Medulla oblongata (tissue), 1 donor: ENCODE measurements at regions not wholly inside any gene's neighbourhood (a gene's known extent, or its start where the extent isn't known, plus 50 kb on each side); places are given as distances from the start of the nearest gene placed in this dataset.
A peak's percentile ranks its signal among the peaks of the same experiment; 100 is the strongest.
"Not testable (repeated sequence)": the region's sequence is repeated elsewhere in the genome, so short reads cannot be mapped to it uniquely, and the experiment has no call there.

ENCODE experiments used
- DNase-seq: peaks from one replicate; pipeline ENCODE4 v3.0.0-alpha.2; 2015; ENCODE audit errors: extremely low spot score

GRCh38 chr6:167208819-167209576 is 51.2 kb upstream of the GPR31 start:
- DNase-seq = no peak

GRCh38 chr6:167209577-167209975 is 51.8 kb upstream of the GPR31 start:
- DNase-seq = no peak

GRCh38 chr6:167210375-167211294 is 52.9 kb upstream of the GPR31 start:
- no peak for DNase-seq

DNA sequence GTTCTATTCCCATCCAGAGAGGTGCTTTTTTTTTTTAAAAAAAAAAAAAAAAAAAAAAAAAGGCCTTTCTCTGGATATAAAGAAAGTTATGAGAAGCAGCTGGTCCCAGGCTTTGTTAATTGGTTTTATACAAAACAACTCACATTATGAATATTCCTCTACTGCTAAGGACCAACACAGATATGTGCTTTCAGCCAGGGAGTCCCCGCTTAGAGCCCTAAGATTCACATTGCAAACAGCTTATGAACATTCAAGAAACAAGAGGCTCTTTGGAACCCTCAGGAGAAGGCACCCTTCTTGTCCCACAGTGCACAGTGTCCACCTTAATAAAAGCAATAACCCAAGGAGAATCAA is 53.5 kb upstream of the GPR31 start:
- no peak for DNase-seq

DNA sequence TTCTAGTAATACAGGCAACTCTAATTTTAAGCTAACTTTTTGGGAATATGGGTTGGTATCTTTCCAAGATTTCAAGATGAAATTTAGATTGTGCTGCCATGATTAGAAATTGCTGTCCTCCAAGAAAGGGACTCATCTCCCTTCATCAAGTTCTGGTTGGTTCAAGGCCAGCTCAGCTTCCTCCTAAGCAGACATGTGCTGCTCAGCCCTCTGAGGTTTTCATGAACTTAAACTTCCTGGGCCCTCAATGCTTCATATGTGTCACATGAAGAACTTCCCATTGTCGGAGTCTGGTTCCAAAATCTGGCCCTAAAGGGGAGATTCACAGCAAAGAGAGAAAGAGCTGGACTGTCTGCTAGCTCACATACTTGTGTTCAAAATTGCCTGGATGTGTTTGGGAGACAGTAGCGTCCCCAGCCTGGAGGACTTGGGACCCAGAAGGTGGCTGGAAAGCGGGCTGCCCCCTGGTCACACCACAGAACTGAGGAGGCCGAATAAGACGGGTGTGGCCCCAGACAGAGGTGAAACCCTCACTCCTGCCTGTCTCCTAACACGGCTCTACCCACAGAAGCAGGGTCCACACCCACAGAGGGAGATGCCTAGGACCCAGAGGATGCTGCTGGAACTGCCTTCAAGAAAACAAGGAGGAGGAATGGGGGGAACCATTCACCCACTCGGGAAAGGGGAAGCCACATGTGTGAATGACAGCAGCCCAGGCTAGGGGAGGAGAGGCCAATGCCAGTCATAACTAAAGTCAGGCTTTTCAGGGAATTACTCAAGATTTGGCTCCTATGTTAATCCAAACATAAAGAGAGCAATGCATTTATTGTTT is 54.3 kb upstream of the GPR31 start:
- DNase-seq = peak; percentile 58

DNA sequence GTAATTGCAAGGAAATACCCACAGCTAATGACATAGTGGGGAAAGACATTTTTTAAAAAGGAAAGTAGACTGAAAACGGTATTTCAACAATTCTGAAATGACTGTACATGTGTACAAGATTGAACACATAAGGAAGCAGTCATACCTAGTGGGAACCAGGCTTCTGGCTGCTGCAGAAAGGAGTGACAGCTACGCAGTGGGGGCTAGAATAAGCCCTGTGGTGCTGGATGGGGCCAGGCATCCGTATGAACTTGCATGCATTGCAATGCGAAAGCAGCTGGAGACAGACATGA is 54.9 kb upstream of the GPR31 start:
- DNase-seq = no peak

DNA sequence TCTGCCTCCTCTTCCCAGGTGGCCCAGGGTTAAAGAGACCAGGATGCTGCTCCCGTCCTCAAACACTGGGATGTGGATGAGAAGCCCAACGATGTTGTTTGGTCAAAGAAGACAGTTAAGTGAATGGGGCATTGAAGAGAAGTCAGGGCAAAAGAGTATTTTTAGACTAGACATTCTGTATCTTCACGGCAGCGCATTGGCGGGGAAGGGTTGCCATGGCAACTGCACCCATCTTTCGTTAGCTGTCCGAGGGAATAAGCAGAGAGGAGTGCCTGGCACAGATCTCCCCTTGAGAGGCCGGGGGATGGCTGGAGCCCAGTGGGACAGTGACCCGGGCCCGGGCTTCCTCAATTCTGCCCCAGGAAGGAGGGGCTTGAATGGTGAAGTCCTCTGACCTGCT is 56.4 kb upstream of the GPR31 start:
- peak; percentile 41 for DNase-seq

- DNase-seq = not testable (repeated sequence)
These were observed 57.9 kb upstream of the GPR31 start for GRCh38 chr6:167215429-167216250.

- not testable (repeated sequence) for DNase-seq
These were observed 58.7 kb upstream of the GPR31 start for GRCh38 chr6:167216390-167217050.

GRCh38 chr6:167217073-167217472 is 59.3 kb upstream of the GPR31 start:
- not testable (repeated sequence) for DNase-seq

GRCh38 chr6:167217951-167218759 is 60.4 kb upstream of the GPR31 start:
- DNase-seq = peak; percentile 15

DNA sequence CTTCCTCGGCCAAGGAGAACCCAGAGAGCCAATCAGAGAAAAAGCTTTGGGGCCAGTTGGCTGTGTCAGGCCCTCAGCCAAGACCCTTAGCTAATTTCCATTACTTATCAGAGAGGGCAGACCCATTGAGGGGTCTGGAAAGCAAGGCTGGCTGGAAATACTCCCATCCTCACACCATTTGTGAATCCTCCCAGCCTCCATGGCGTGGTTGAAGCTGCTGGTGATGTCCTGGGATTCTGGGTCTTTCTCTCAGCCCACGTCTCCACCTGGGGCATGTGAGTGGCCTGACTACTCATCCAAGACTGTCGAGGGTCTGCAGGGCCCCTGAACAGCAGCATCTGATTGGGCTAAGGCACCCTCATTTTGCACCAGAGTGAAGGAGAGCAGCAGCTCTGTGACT is 61.3 kb upstream of the GPR31 start:
- not testable (repeated sequence) for DNase-seq

DNA sequence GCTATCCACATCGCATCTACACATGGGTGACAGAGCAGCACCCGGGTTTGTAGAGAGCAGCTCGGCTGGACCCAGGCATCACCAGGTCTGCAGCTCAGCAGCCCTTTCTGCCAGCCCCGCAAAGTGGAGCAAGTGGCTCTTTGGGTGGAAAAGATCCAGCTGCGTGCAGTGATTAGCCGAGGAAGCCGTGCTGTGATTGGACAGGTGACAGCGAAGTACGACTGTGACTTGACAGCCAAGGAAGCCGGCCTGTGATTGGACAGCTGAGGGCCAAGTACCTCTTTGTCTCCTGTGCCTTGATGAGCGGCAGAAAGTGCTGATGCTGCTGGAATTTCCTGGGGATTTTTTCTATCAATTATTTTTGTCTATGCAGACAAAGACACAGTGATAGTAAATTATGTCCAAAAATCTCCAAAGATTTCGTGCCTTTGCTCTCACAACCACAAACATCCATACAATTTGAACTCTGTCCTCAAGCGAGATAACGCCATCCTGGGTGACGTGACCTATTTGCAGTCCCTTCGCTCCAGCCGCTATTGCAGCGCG is 62.3 kb upstream of the GPR31 start:
- no peak for DNase-seq

GRCh38 chr6:167221400-167222201 is 63.8 kb upstream of the GPR31 start:
- DNase-seq = no peak

GRCh38 chr6:167225566-167226382 is 65.3 kb upstream of the UNC93A start:
- DNase-seq = not testable (repeated sequence)

DNA sequence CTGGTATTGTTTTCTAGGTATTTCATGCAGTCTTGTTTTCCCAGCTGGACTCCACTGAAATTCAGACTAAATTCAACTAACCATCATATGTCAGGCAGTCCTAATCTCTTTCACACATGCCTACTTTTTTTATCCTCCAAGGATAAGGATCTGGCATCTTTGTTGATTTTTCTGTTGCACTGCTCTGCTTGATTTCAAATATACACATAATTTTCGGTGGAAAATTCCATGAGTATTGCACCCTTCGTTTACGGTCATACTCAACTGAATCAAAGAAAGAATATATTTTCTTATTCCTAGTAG is 64.8 kb upstream of the UNC93A start:
- DNase-seq = no peak

- DNase-seq = no peak
These were observed 64.3 kb upstream of the UNC93A start for GRCh38 chr6:167226791-167227190.

GRCh38 chr6:167227984-167228383 is 63.1 kb upstream of the UNC93A start:
- no peak for DNase-seq
